WERI-Rb-1 (cell line): ENCODE measurements at regions not wholly inside any gene's neighbourhood (a gene's known extent, or its start where the extent isn't known, plus 50 kb on each side); places are given as distances from the start of the nearest gene placed in this dataset.

ENCODE experiments used
- DNase-seq: peaks from one replicate; pipeline ENCODE4 v3.0.0-alpha.2; 2020
- H3K27ac ChIP-seq: fragments of 250-450 bp; sonication (Bioruptor Pico); 2 replicates; pipeline ENCODE4 v1.5.1; 2020; ENCODE audit warnings: mild to moderate bottlenecking, moderate library complexity
- H3K27me3 ChIP-seq: fragments of 250-450 bp; sonication (Bioruptor Pico); 2 replicates; pipeline ENCODE4 v1.5.1; 2021; ENCODE audit warnings: mild to moderate bottlenecking, low read depth, moderate library complexity; ENCODE audit not compliant: insufficient read depth, severe bottlenecking
- H3K36me3 ChIP-seq: fragments of 250-450 bp; sonication (Bioruptor Pico); 2 replicates; pipeline ENCODE4 v1.5.1; 2020; ENCODE audit warnings: mild to moderate bottlenecking, moderate library complexity
- H3K4me3 ChIP-seq: 2 replicates; pipeline ENCODE4 v1.5.1; 2011; ENCODE audit warnings: low read depth, mild to moderate bottlenecking, control low read depth, low read length
- H3K9me3 ChIP-seq: fragments of 250-450 bp; sonication (Bioruptor Pico); 2 replicates; pipeline ENCODE4 v1.5.1; 2021; ENCODE audit warnings: mild to moderate bottlenecking, moderate library complexity; ENCODE audit not compliant: severe bottlenecking
- CTCF ChIP-seq: IDR thresholded peaks from 2 replicates; pipeline ENCODE4 v1.5.1; 2011; ENCODE audit warnings: low read depth, mild to moderate bottlenecking, control low read depth, inconsistent platforms, low read length

- no peak for DNase-seq
- H3K36me3 ChIP-seq: no peaks in the 10 kb centered on the region
- no peak for TF ChIP-seq CTCF
- H3K27me3 ChIP-seq: no peaks in the 10 kb centered on the region
- no peak overlapping the region for H3K27ac ChIP-seq
- H3K4me3 ChIP-seq: no peak overlapping the region
- no peaks in the 10 kb centered on the region for H3K9me3 ChIP-seq
Measured at GRCh38 chr5:121027636-121028035, 563.5 kb downstream of the PRR16 start.

- Histone ChIP-seq H3K4me3 (no peak overlapping the region), H3K27ac (no peak overlapping the region), H3K27me3 (no peaks in the 10 kb centered on the region), H3K36me3 (no peaks in the 10 kb centered on the region), H3K9me3 (no peaks in the 10 kb centered on the region)
- no peak for DNase-seq
- no peak for TF ChIP-seq CTCF
Measured at GRCh38 chr5:121029536-121030245, 565.6 kb downstream of the PRR16 start.

DNA sequence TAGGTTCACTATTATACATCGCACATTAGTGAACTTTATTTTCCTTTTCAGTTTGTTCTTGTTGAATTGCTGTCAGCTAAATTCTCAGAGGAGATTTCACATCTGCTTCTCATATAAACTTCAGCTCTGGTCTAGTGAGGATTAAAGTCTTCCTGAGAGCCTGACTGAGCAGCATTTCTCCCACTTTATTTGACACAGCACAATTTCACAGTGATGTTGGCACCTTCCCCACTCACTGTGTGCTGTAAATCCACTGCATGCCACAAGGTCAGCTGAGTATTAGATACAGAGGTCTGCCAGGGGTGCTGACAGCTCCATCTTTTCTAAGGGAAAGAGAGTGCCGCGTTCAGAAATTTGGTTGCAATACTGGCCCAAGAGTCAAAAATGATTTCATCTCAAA, 567.4 kb downstream of the PRR16 start:
- Histone ChIP-seq H3K9me3 (no peaks in the 10 kb centered on the region), H3K27ac (no peak overlapping the region), H3K27me3 (no peaks in the 10 kb centered on the region), H3K36me3 (no peaks in the 10 kb centered on the region), H3K4me3 (no peak overlapping the region)
- no peak for TF ChIP-seq CTCF
- DNase-seq: no peak

DNA sequence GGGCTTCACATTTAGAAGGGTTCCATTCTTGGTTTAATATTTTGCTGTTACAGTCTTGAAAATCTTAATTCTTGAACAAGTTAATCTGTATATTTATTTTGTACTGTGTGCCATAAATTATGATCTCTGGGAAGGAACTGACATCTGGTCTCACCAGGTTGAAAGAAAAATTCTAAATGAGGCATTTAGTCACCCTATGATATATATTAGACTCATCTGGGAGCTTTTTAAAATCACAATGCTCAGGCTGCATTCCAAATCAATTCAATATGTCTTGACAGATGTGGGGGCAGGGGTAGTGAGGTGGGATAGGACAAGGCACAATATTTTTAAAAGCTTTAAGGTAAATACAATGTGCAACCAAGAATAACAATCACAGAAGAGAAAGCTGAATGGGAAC, 569.2 kb downstream of the PRR16 start:
- no peak for TF ChIP-seq CTCF
- DNase-seq: no peak
- Histone ChIP-seq H3K4me3 (no peak overlapping the region), H3K9me3 (no peaks in the 10 kb centered on the region), H3K27me3 (no peaks in the 10 kb centered on the region), H3K36me3 (no peaks in the 10 kb centered on the region), H3K27ac (no peak overlapping the region)

- Histone ChIP-seq H3K36me3 (no peaks in the 10 kb centered on the region), H3K4me3 (no peak overlapping the region), H3K9me3 (no peaks in the 10 kb centered on the region), H3K27me3 (no peaks in the 10 kb centered on the region), H3K27ac (no peak overlapping the region)
- no peak for DNase-seq
- TF ChIP-seq CTCF: no peak
Measured at GRCh38 chr5:121038438-121038837, 574.3 kb downstream of the PRR16 start.

DNA sequence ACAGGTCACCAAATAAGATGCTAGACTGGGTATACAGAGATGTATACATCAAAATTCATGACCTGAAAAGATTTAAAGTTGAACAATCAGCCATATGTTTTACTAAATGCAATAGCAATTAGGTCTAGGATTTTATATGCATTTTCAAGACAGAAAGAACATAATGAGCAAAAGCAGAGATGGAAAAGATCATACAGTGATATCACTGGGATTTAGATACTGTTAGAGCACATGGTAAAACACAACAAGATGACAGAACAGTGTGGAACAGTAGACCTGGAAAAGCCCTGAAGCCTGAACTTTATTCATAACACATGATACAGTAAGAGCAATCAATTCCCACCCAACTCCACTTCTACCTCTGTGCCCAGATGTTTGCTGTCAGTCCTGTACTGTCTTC, 585.9 kb downstream of the PRR16 start:
- Histone ChIP-seq H3K9me3 (no peaks in the 10 kb centered on the region), H3K27me3 (no peaks in the 10 kb centered on the region)
- TF ChIP-seq CTCF: no peak

More for the DNA sequence above, 585.9 kb downstream of the PRR16 start:
- Histone ChIP-seq H3K36me3 (no peaks in the 10 kb centered on the region), H3K27ac (no peak overlapping the region), H3K4me3 (no peak overlapping the region)
- no peak for DNase-seq
